ENCODE measurements at regions not wholly inside any gene's neighbourhood (a gene's known extent, or its start where the extent isn't known, plus 50 kb on each side); places are given as distances from the start of the nearest gene placed in this dataset.

- peaks cover 2% of the 10 kb centered on the region for H3K9me3 ChIP-seq (ENCODE audit: control insufficient read depth, low read length, poor library complexity, severe bottlenecking)
- Mint-ChIP-seq H3K36me3 (ENCODE audit: low read depth) (peaks cover 2% of the 10 kb centered on the region), H3K4me3 (no peak overlapping the region), H3K27ac (no peak overlapping the region), H3K27me3 (no peaks in the 10 kb centered on the region), H3K4me1 (no peaks in the 10 kb centered on the region)
- DNase-seq (no peak), ATAC-seq (no peak)
Observed at GRCh38 chr4:23324021-23324690, 565.7 kb downstream of the PPARGC1A start.

DNA sequence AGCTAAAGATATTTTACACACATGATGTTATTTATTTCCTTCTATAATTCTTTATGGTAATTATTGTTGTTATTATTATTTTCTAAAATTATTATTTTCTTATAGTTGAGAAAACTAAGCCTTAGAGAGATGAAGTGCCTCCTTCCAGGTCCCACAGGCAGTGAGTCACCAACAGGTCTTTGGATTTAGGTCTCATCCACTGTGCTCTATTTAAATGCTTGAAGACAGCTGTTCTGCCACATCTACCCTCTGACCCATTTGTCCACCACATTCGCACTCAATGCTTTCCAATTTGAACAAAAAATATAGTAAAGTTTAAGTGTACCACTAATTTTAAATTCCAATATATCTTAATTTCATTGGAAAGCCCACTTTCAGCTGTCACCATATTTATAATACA, 566.4 kb downstream of the PPARGC1A start:
- Mint-ChIP-seq H3K27ac (no peak overlapping the region), H3K36me3 (ENCODE audit: low read depth) (peaks cover 2% of the 10 kb centered on the region), H3K4me3 (no peak overlapping the region), H3K27me3 (no peaks in the 10 kb centered on the region), H3K4me1 (no peaks in the 10 kb centered on the region)
- DNase-seq (no peak), ATAC-seq (no peak)
- H3K9me3 ChIP-seq (ENCODE audit: control insufficient read depth, low read length, poor library complexity, severe bottlenecking) = peaks cover 2% of the 10 kb centered on the region

- ATAC-seq = no peak
- DNase-seq = no peak
- no peaks in the 10 kb centered on the region for H3K4me1 Mint-ChIP-seq
- no peaks in the 10 kb centered on the region for H3K27me3 Mint-ChIP-seq
- no peak overlapping the region for H3K4me3 Mint-ChIP-seq
- H3K9me3 ChIP-seq (ENCODE audit: control insufficient read depth, low read length, poor library complexity, severe bottlenecking) = peaks cover 2% of the 10 kb centered on the region
- H3K36me3 Mint-ChIP-seq (ENCODE audit: low read depth) = peaks cover 2% of the 10 kb centered on the region
- H3K27ac Mint-ChIP-seq = no peak overlapping the region
Observed at GRCh38 chr4:23322732-23323131, 567.1 kb downstream of the PPARGC1A start.

GRCh38 chr4:23320931-23321587, 568.8 kb downstream of the PPARGC1A start:
- no peak overlapping the region for H3K27ac Mint-ChIP-seq
- ATAC-seq = no peak

DNA sequence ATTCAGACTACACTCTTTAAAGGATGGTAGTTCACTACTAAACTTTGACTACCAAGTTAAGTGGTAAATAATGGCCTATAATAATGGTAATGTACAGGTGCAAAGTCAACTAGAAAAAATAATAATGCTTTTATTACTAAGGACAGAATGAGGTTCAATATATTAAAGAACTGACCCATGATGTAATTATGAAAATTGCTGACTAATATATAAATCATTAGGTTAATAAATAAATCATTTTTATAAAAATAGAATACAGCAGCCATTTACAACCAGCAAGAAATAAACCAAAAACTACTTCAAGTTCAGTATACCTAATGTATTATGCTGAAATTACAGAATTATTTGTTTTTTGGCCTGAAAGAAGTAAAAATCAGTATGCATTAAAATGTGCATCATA, 577.2 kb downstream of the PPARGC1A start:
- DNase-seq (no peak), ATAC-seq (no peak)
- H3K9me3 ChIP-seq (ENCODE audit: control insufficient read depth, low read length, poor library complexity, severe bottlenecking) = no peaks in the 10 kb centered on the region
- no peak overlapping the region for H3K4me3 Mint-ChIP-seq
- no peaks in the 10 kb centered on the region for H3K36me3 Mint-ChIP-seq (ENCODE audit: low read depth)
- no peaks in the 10 kb centered on the region for H3K4me1 Mint-ChIP-seq
- H3K27ac Mint-ChIP-seq = no peak overlapping the region
- no peaks in the 10 kb centered on the region for H3K27me3 Mint-ChIP-seq

More at GRCh38 chr4:23320931-23321587, 568.8 kb downstream of the PPARGC1A start:
- Mint-ChIP-seq H3K27me3 (no peaks in the 10 kb centered on the region), H3K4me1 (no peaks in the 10 kb centered on the region), H3K4me3 (no peak overlapping the region), H3K36me3 (ENCODE audit: low read depth) (peaks cover 2% of the 10 kb centered on the region)
- H3K9me3 ChIP-seq (ENCODE audit: control insufficient read depth, low read length, poor library complexity, severe bottlenecking) = peaks cover 2% of the 10 kb centered on the region
- no peak for DNase-seq

DNA sequence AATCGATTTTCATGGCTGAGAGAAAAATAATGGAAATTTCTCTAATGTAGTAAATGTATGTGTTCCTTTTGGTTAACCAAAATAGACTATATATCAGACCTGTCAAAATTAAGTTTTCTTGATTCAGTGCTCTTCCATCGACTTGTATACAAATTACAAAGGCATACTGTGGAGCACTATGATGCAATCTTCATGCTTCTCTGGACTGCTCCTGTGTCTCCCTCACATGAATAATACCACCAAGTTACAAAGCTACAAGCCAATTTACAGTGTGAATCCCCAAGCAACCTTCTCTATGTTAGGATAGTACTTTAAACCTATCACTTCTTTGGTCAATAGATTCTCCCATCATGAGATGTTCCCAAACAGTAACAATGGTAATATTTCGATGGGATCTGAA, 577.9 kb downstream of the PPARGC1A start:
- no peak for ATAC-seq
- H3K4me3 Mint-ChIP-seq = no peak overlapping the region
- no peaks in the 10 kb centered on the region for H3K36me3 Mint-ChIP-seq (ENCODE audit: low read depth)
- no peak for DNase-seq
- H3K27ac Mint-ChIP-seq = no peak overlapping the region
- no peaks in the 10 kb centered on the region for H3K9me3 ChIP-seq (ENCODE audit: control insufficient read depth, low read length, poor library complexity, severe bottlenecking)
- H3K27me3 Mint-ChIP-seq = no peaks in the 10 kb centered on the region
- H3K4me1 Mint-ChIP-seq = no peaks in the 10 kb centered on the region

DNA sequence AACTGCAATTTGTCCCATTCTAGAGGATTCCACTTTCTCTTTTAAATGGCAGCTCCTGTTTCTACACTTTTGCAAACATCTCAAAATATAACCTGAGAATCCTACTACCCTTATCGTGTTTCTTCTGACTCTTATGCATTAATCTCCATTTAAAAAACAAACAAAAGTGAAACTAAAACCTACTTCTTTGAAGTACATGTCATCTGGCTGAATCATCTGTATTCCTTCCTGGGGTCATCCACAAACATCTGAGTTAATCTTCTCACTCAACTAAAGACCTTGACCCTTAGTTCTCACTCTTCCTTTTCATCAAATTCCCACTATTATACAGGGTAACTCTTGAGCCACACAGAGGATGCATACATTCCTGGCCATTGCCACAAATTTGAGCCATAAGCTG, 584.8 kb downstream of the PPARGC1A start:
- Mint-ChIP-seq H3K4me1 (peaks cover 4% of the 10 kb centered on the region), H3K27ac (no peak overlapping the region), H3K4me3 (no peak overlapping the region), H3K36me3 (ENCODE audit: low read depth) (no peaks in the 10 kb centered on the region), H3K27me3 (no peaks in the 10 kb centered on the region)
- H3K9me3 ChIP-seq (ENCODE audit: control insufficient read depth, low read length, poor library complexity, severe bottlenecking) = no peaks in the 10 kb centered on the region
- ATAC-seq (no peak), DNase-seq (no peak)

DNA sequence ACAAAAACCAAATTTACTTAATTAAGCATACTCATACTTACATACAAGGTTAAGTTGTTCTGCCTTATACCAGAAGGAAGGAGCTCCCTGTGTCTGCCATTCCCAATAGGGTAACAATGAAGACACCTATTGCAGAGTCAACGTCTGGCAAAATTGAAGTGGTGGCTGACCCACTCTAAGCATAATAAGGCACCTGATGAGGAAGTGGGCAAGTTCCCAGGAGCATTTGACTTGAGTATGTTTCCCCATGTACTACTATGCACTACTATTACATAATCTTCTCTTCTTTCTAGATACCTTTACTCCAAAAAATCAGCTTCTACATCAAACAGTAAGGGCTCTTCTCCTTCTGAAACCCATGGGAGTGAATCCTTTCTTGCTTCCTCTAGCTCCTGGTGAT, 591.5 kb downstream of the PPARGC1A start:
- H3K36me3 Mint-ChIP-seq (ENCODE audit: low read depth) = no peaks in the 10 kb centered on the region
- peaks cover 4% of the 10 kb centered on the region for H3K4me1 Mint-ChIP-seq
- ATAC-seq = no peak
- H3K27ac Mint-ChIP-seq = no peak overlapping the region
- H3K9me3 ChIP-seq (ENCODE audit: control insufficient read depth, low read length, poor library complexity, severe bottlenecking) = no peaks in the 10 kb centered on the region
- H3K27me3 Mint-ChIP-seq = no peaks in the 10 kb centered on the region
- no peak overlapping the region for H3K4me3 Mint-ChIP-seq
- no peak for DNase-seq

GRCh38 chr4:23297327-23297726, 592.5 kb downstream of the PPARGC1A start:
- DNase-seq (no peak), ATAC-seq (no peak)
- H3K27ac Mint-ChIP-seq = no peak overlapping the region
- H3K27me3 Mint-ChIP-seq = no peaks in the 10 kb centered on the region
- H3K4me3 Mint-ChIP-seq = no peak overlapping the region
- H3K9me3 ChIP-seq (ENCODE audit: control insufficient read depth, low read length, poor library complexity, severe bottlenecking) = no peaks in the 10 kb centered on the region
- no peaks in the 10 kb centered on the region for H3K4me1 Mint-ChIP-seq
- H3K36me3 Mint-ChIP-seq (ENCODE audit: low read depth) = no peaks in the 10 kb centered on the region

DNA sequence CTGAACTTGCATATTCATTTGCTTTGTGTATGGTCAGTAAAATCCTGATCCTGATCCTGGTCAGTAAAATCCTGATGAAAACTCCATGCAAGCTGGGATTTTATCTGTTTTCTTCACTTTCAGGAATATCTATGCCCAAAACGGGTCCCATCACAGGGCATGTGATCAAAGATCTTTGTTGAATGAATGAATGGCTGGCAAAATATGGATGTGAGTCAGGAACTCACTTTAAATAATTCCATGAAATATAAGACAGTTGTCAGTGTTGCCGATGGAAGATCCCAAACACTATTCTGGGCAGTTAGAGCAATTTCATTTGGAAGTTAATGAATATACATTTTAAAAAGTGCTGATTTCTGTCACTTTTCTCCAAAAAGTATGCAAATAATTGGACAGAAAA, 598.4 kb downstream of the GBA3 start:
- Mint-ChIP-seq H3K4me1 (no peaks in the 10 kb centered on the region), H3K27me3 (no peaks in the 10 kb centered on the region), H3K4me3 (no peak overlapping the region), H3K36me3 (ENCODE audit: low read depth) (no peaks in the 10 kb centered on the region), H3K27ac (no peak overlapping the region)
- ATAC-seq (no peak), DNase-seq (no peak)
- H3K9me3 ChIP-seq (ENCODE audit: control insufficient read depth, low read length, poor library complexity, severe bottlenecking) = no peaks in the 10 kb centered on the region

- H3K4me3 Mint-ChIP-seq = no peak overlapping the region
- H3K36me3 Mint-ChIP-seq (ENCODE audit: low read depth) = no peaks in the 10 kb centered on the region
- ATAC-seq (no peak), DNase-seq (no peak)
- no peaks in the 10 kb centered on the region for H3K4me1 Mint-ChIP-seq
- no peaks in the 10 kb centered on the region for H3K9me3 ChIP-seq (ENCODE audit: control insufficient read depth, low read length, poor library complexity, severe bottlenecking)
- H3K27me3 Mint-ChIP-seq = no peaks in the 10 kb centered on the region
- H3K27ac Mint-ChIP-seq = no peak overlapping the region
Observed at GRCh38 chr4:23290656-23291055, 597.9 kb downstream of the GBA3 start.

DNA sequence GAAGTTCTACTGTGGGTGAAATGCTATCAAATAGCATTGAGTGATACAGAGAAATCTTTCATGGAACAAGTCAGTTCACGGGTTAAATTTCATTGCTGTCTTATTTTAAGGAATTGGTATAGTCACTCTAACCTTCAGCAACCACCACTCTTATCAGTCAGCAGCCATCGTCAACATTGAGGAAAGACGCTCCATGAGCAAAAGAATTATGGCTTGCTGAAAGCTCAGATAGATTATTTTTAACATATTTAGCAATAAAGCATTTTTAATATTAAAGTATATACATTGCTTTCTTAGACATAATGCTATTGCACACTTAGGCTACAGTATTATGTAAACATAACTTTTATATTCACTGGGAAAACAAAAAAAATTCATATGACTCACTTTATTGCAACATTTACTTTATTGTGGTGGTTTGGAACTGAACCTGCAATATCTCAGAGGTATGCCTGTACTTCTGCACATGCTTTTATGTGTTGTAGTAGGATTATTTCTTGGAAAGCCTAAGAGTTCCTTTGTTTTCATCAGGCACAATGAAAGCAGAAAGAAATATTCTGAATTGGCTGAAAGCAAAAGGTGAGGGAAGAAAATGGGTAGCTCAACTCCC, 586.7 kb downstream of the GBA3 start:
- H3K4me3 Mint-ChIP-seq = no peak overlapping the region
- no peaks in the 10 kb centered on the region for H3K4me1 Mint-ChIP-seq
- ATAC-seq (no peak), DNase-seq (no peak)
- no peak overlapping the region for H3K27ac Mint-ChIP-seq
- H3K9me3 ChIP-seq (ENCODE audit: control insufficient read depth, low read length, poor library complexity, severe bottlenecking) = no peaks in the 10 kb centered on the region
- H3K27me3 Mint-ChIP-seq = no peaks in the 10 kb centered on the region
- no peaks in the 10 kb centered on the region for H3K36me3 Mint-ChIP-seq (ENCODE audit: low read depth)

DNA sequence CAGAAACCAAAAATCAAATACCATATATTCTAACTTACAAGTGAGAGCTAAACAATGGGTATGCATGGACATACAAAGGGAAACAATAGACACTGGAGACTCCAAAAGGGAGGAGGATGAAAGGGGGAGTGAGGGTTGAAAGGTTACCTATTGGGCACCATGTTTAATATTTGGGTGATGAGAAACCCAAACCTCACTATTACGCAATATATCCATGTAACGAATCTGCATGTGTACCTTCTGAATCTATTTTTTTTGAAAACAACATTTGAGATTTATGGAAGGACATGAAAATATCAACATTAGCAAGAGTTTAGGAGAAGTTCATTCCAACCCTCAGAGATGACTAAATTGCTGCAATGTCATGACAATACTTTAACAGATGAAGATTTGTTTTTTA, 586.1 kb downstream of the GBA3 start:
- no peaks in the 10 kb centered on the region for H3K4me1 Mint-ChIP-seq
- H3K36me3 Mint-ChIP-seq (ENCODE audit: low read depth) = no peaks in the 10 kb centered on the region
- no peaks in the 10 kb centered on the region for H3K9me3 ChIP-seq (ENCODE audit: control insufficient read depth, low read length, poor library complexity, severe bottlenecking)
- no peak overlapping the region for H3K4me3 Mint-ChIP-seq
- DNase-seq (no peak), ATAC-seq (no peak)
- no peaks in the 10 kb centered on the region for H3K27me3 Mint-ChIP-seq
- H3K27ac Mint-ChIP-seq = no peak overlapping the region

DNA sequence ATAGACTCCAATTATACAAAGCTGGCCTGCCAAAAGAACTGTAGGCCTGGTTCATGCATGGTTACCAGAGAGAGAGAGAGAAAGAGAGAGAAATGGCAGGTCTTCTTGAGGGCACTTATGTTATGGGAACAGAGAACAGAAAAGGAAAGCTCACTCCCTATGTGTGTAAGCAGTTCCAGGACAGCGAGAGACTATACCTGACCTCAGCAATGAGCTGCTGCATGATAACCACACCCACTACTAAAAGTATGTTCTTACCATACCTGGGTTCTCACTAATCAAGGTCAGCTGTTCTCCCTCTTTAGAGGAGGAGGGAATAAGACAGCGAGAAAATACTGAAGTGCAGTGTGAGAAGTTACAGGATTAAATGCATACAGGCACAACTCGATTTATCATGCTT, 583.3 kb downstream of the GBA3 start:
- H3K36me3 Mint-ChIP-seq (ENCODE audit: low read depth) = no peaks in the 10 kb centered on the region
- no peaks in the 10 kb centered on the region for H3K4me1 Mint-ChIP-seq
- DNase-seq (no peak), ATAC-seq (no peak)
- H3K9me3 ChIP-seq (ENCODE audit: control insufficient read depth, low read length, poor library complexity, severe bottlenecking) = no peaks in the 10 kb centered on the region
- H3K27me3 Mint-ChIP-seq = no peaks in the 10 kb centered on the region
- H3K27ac Mint-ChIP-seq = no peak overlapping the region
- H3K4me3 Mint-ChIP-seq = no peak overlapping the region
